ENCODE measurements at regions not wholly inside any gene's neighbourhood (a gene's known extent, or its start where the extent isn't known, plus 50 kb on each side); places are given as distances from the start of the nearest gene placed in this dataset.

DNA sequence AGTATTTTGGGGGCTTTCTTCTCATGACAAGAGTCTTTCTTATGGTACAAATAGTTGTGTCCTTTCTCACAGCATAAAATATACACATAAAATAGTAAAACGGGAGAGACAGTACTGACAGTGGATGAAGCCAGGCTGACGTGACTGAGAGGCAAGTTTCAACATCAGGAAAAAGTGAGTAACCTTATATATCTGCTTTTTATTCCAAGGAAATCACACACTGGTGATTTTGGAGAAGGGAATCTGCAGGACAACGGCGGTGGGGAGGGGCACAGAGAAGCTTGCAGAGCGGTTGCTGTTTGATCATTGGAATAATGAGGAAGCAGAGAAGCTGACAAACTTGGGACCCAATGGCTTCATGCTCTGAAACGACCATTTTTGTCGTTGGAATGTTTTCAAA, 130.6 kb upstream of the ZNF236 start:
- TF ChIP-seq, protein P1, sequence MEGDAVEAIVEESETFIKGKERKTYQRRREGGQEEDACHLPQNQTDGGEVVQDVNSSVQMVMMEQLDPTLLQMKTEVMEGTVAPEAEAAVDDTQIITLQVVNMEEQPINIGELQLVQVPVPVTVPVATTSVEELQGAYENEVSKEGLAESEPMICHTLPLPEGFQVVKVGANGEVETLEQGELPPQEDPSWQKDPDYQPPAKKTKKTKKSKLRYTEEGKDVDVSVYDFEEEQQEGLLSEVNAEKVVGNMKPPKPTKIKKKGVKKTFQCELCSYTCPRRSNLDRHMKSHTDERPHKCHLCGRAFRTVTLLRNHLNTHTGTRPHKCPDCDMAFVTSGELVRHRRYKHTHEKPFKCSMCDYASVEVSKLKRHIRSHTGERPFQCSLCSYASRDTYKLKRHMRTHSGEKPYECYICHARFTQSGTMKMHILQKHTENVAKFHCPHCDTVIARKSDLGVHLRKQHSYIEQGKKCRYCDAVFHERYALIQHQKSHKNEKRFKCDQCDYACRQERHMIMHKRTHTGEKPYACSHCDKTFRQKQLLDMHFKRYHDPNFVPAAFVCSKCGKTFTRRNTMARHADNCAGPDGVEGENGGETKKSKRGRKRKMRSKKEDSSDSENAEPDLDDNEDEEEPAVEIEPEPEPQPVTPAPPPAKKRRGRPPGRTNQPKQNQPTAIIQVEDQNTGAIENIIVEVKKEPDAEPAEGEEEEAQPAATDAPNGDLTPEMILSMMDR (IDR thresholded peaks at IDR 0.05): no peak
- no peak for TF ChIP-seq POLR2A (IDR thresholded peaks at IDR 0.05)

Measured in thyroid gland (tissue), 4 donors.